Naive B cell (primary cell): ENCODE measurements at regions not wholly inside any gene's neighbourhood (a gene's known extent, or its start where the extent isn't known, plus 50 kb on each side); places are given as distances from the start of the nearest gene placed in this dataset.

Experiments used
- ATAC-seq, 2 donors: fragments of 150-1000 bp; cut with Tn5 transposase; 2 replicates each; pipeline ENCODE4 v1.10.0; 2021; ENCODE audit warnings: low read depth in 2 of 2, mild to moderate bottlenecking in 2 of 2, moderate library complexity in 2 of 2
- DNase-seq: peaks from one replicate; pipeline ENCODE4 v3.0.0; 2022
- H3K27ac Mint-ChIP-seq, 6 donors: one replicate each; pipeline ENCODE4 v1.8.0; 2020 to 2022; ENCODE audit warnings: mild to moderate bottlenecking in 6 of 6, mixed read lengths in 6 of 6, moderate library complexity in 5 of 6, inconsistent platforms in 2 of 6
- H3K27me3 Mint-ChIP-seq, 3 donors: one replicate each; pipeline ENCODE4 v1.8.0; 2021 to 2022; ENCODE audit warnings: mixed read lengths in 3 of 3, mild to moderate bottlenecking in 1 of 3
- H3K36me3 Mint-ChIP-seq, 2 donors: one replicate each; pipeline ENCODE4 v1.8.0; 2020 to 2022; ENCODE audit warnings: mixed read lengths in 2 of 2, inconsistent platforms in 1 of 2, mild to moderate bottlenecking in 1 of 2
- H3K4me1 Mint-ChIP-seq, 3 donors: one replicate each; pipeline ENCODE4 v1.8.0; 2020 to 2022; ENCODE audit warnings: mixed read lengths in 3 of 3, inconsistent platforms in 1 of 3, mild to moderate bottlenecking in 1 of 3, moderate library complexity in 1 of 3
- H3K4me3 Mint-ChIP-seq, 8 donors: one replicate each; pipeline ENCODE4 v1.8.0; 2020 to 2022; ENCODE audit warnings: mild to moderate bottlenecking in 8 of 8, mixed read lengths in 8 of 8, moderate library complexity in 8 of 8, inconsistent platforms in 2 of 8
- H3K9me3 Mint-ChIP-seq, 7 donors: one replicate each; pipeline ENCODE4 v1.8.0; 2020 to 2022; ENCODE audit warnings: mixed read lengths in 7 of 7, mild to moderate bottlenecking in 5 of 7, inconsistent platforms in 2 of 7, moderate library complexity in 1 of 7

DNA sequence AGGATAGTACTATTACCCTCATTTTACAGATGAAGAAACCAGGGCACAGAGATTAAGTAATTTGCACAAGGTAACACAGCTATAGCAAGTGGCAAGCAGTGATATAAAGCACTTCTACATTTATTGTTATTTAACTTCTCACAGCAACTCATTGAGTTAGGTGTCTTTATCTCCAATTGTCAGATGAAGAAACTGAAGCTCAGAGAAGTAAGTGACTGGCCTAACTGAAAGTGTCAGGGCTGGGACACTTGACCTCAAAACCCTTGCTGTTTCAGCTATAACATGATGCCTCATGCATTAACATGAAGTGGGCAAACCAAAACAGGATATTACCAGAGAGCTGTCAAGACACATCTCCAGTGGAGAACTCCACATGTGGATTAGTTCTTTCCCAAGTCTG lies 65.8 kb upstream of the LEKR1 start:
- H3K4me1 Mint-ChIP-seq, result no peaks in the 10 kb centered on the region
- ATAC-seq (no peak), DNase-seq (no peak)
- H3K27ac Mint-ChIP-seq, result no peak overlapping the region
- no peaks in the 10 kb centered on the region for H3K36me3 Mint-ChIP-seq
- H3K9me3 Mint-ChIP-seq, result peaks cover 0 to 2% (median 0%) of the 10 kb centered on the region in 7 donors
- no peaks in the 10 kb centered on the region for H3K27me3 Mint-ChIP-seq
- H3K4me3 Mint-ChIP-seq, result no peak overlapping the region

DNA sequence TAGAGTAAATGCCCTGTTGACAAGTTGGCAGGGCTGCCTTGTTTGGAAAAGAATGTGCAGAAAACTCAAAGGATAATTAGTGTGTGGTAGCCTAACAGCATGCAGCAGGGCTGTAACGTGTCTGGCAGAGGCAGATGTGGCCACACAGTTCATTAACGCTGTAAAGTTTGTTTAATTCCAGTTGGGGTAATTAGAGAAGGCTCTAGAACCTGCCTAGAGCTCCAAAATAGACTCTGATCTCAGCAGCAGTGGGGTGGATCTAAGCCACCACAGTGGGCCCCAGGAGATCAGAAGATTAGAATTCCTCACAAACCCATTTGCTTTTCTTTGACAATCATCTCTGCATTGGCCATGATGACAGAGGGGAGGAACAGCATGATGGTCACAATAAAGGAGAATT lies 65.1 kb upstream of the LEKR1 start:
- no peak for ATAC-seq
- no peak overlapping the region for H3K4me3 Mint-ChIP-seq

GRCh38 chr3:156761713-156762451 lies 64.3 kb upstream of the LEKR1 start:
- H3K36me3 Mint-ChIP-seq, result no peaks in the 10 kb centered on the region
- H3K27ac Mint-ChIP-seq, result no peak overlapping the region
- no peak overlapping the region for H3K4me3 Mint-ChIP-seq
- H3K27me3 Mint-ChIP-seq, result no peaks in the 10 kb centered on the region
- DNase-seq, result no peak
- H3K4me1 Mint-ChIP-seq, result no peaks in the 10 kb centered on the region
- ATAC-seq, result no peak
- peaks cover 0 to 2% (median 0%) of the 10 kb centered on the region in 7 donors for H3K9me3 Mint-ChIP-seq

More for the DNA sequence above, 65.1 kb upstream of the LEKR1 start:
- DNase-seq, result no peak
- peak overlapping the region in 1 of 6 donors; percentile 9 for H3K27ac Mint-ChIP-seq
- H3K27me3 Mint-ChIP-seq, result no peaks in the 10 kb centered on the region
- peaks cover 0 to 2% (median 0%) of the 10 kb centered on the region in 7 donors for H3K9me3 Mint-ChIP-seq
- no peaks in the 10 kb centered on the region for H3K36me3 Mint-ChIP-seq
- no peaks in the 10 kb centered on the region for H3K4me1 Mint-ChIP-seq

GRCh38 chr3:156762631-156763185 lies 63.4 kb upstream of the LEKR1 start:
- DNase-seq, result no peak
- Mint-ChIP-seq H3K27me3 (no peaks in the 10 kb centered on the region), H3K27ac (peak overlapping the region in 1 of 6 donors; percentile 49), H3K4me1 (no peaks in the 10 kb centered on the region), H3K4me3 (no peak overlapping the region), H3K36me3 (no peaks in the 10 kb centered on the region), H3K9me3 (peaks cover 0 to 2% (median 0%) of the 10 kb centered on the region in 7 donors)
- no peak for ATAC-seq

DNA sequence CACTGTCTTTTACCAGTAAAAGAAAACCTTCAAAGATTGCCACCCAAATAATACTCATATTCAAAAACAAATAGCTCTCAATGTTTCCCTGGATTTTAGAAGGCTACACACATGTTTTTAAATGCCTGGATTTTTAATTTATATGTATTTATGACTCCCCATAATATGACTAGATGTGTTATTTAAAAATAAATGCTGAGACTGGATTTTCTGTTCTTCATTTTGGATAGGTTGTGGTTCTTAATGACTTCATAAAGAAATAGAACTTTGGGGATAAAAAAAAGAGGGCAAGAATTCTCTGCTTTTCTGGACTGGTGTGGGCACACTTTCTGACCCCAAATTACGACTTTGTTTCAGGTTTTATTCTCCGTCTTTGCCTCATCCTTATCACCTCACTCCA lies 62.8 kb upstream of the LEKR1 start:
- Mint-ChIP-seq H3K36me3 (no peaks in the 10 kb centered on the region), H3K27ac (no peak overlapping the region), H3K9me3 (peaks cover 0 to 2% (median 0%) of the 10 kb centered on the region in 7 donors), H3K4me3 (no peak overlapping the region), H3K27me3 (no peaks in the 10 kb centered on the region), H3K4me1 (no peaks in the 10 kb centered on the region)
- DNase-seq (no peak), ATAC-seq (no peak)

GRCh38 chr3:156763931-156764720 lies 62.0 kb upstream of the LEKR1 start:
- ATAC-seq (no peak), DNase-seq (no peak)
- H3K27ac Mint-ChIP-seq, result no peak overlapping the region
- no peaks in the 10 kb centered on the region for H3K27me3 Mint-ChIP-seq
- H3K36me3 Mint-ChIP-seq, result no peaks in the 10 kb centered on the region
- H3K9me3 Mint-ChIP-seq, result peaks cover 0 to 2% (median 0%) of the 10 kb centered on the region in 7 donors
- H3K4me1 Mint-ChIP-seq, result no peaks in the 10 kb centered on the region
- no peak overlapping the region for H3K4me3 Mint-ChIP-seq

- no peak for DNase-seq
- no peaks in the 10 kb centered on the region for H3K27me3 Mint-ChIP-seq
- no peaks in the 10 kb centered on the region for H3K36me3 Mint-ChIP-seq
- no peaks in the 10 kb centered on the region for H3K4me1 Mint-ChIP-seq
- no peak overlapping the region for H3K4me3 Mint-ChIP-seq
- no peak for ATAC-seq
- peaks cover 0 to 2% (median 0%) of the 10 kb centered on the region in 7 donors for H3K9me3 Mint-ChIP-seq
- H3K27ac Mint-ChIP-seq, result no peak overlapping the region
Observed at GRCh38 chr3:156764751-156765150, 61.4 kb upstream of the LEKR1 start.

DNA sequence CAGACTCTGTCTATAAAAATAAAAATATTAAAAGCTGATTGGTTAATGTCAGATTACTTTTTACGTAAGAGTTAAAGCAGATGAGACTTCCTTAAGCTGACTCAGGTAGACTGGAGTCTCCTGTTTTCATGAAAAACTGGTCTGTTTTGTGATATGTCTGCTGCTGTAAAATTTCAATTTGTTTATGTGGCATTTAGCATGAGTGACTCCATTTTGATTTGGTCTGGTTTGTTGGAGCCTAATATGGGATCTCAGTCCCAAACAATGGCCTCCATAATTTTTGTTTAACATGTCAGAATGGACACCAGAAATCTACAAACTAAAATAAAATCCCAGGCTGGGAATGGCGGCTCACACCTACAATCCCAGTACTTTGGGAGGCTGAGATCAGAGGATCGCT lies 57.8 kb upstream of the LEKR1 start:
- no peak for DNase-seq
- Mint-ChIP-seq H3K27ac (peak overlapping the region in 1 of 6 donors; percentile 74), H3K9me3 (peaks cover 0 to 2% (median 0%) of the 10 kb centered on the region in 7 donors)

DNA sequence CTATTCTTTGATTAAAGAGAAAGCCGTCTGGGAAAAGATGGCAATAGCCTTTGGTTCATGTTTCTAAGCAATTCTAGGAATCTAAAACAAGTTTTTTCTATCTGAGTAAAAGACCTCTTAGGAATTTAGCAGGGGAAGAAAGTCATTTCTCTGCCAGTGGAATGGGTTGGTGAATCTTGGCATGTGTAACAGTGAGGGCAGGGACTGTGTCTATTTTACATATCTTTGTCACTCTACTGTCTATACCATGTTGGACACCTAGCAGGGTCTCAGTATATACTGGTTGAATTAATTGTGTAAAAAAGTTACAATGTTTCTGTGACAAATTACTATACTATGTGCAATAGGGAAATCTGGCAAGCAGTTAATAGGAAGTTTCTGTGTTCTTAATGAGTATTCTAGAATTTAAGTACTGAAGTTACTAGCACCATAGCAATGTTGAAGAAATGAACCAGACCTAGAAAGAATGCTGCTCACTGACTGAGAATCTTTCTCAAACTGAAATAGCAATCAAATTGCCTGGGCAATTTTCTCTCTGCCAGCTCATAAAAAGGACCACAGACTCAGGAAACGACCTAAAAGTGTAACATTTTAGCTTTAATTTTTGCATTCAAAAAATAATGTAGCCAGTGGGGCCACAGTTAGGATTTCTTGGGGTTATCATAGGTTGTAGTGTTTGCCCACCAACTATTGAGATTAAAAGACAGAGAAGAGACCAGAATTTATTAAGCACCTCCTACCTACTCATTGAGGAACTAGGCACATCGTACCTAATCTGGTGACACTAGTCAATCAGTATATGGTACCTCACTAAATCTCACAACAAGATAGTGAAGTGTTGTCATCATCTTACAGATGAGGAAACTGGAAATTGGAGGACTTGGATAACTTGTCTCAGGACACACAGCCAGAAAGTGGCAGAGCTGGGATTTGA lies 56.2 kb upstream of the LEKR1 start:
- no peak overlapping the region for H3K27ac Mint-ChIP-seq
- no peak for ATAC-seq

More for the DNA sequence above, 57.8 kb upstream of the LEKR1 start:
- H3K27me3 Mint-ChIP-seq, result no peaks in the 10 kb centered on the region
- no peak for ATAC-seq
- H3K4me1 Mint-ChIP-seq, result peaks cover 0 to 4% (median 0%) of the 10 kb centered on the region in 3 donors
- H3K4me3 Mint-ChIP-seq, result no peak overlapping the region
- H3K36me3 Mint-ChIP-seq, result peaks cover 0 to 5% of the 10 kb centered on the region in 2 donors

GRCh38 chr3:156770699-156771414 lies 55.3 kb upstream of the LEKR1 start:
- Mint-ChIP-seq H3K9me3 (peaks cover 0 to 2% (median 0%) of the 10 kb centered on the region in 7 donors), H3K4me3 (no peak overlapping the region), H3K27me3 (no peaks in the 10 kb centered on the region), H3K36me3 (peaks cover 0 to 5% of the 10 kb centered on the region in 2 donors), H3K27ac (no peak overlapping the region), H3K4me1 (peaks cover 0 to 5% (median 4%) of the 10 kb centered on the region in 3 donors)
- ATAC-seq (no peak), DNase-seq (no peak)

More for the DNA sequence above, 56.2 kb upstream of the LEKR1 start:
- no peak overlapping the region for H3K4me3 Mint-ChIP-seq
- peaks cover 0 to 4% (median 4%) of the 10 kb centered on the region in 3 donors for H3K4me1 Mint-ChIP-seq
- H3K9me3 Mint-ChIP-seq, result peaks cover 0 to 2% (median 0%) of the 10 kb centered on the region in 7 donors
- H3K36me3 Mint-ChIP-seq, result peaks cover 0 to 5% of the 10 kb centered on the region in 2 donors
- DNase-seq, result no peak
- H3K27me3 Mint-ChIP-seq, result no peaks in the 10 kb centered on the region

DNA sequence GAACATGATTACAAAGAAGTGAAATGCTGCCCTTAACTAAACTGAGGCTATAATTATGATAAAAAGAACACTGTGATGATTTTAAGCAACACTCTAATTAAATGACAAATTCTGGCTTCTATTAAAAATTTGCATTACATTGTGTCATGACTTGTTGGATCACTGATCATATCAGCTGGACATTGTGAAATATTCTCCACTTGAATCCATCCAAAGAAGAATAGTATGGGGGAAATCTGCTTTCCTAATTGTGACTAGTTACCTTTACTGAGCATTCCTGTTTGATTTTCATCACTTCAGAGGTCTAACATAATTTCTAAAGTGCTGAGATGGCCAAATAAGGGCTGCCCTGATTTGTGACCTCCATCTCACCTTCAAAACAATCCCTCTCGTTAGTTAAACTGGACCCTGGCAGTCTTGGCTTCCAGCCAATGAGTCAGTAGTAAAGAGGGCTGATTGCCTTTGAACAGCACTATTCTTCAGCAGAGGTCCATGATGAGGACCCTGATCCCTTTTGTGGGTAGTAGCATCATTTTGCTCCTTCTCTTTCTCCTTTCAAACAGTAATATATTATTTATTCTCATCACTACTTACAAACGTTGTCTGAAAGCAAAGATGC lies 53.5 kb upstream of the LEKR1 start:
- peaks cover 0 to under 1% (median 0%) of the 10 kb centered on the region in 7 donors for H3K9me3 Mint-ChIP-seq
- ATAC-seq, result no peak

GRCh38 chr3:156776031-156776430 lies 50.1 kb upstream of the LEKR1 start:
- Mint-ChIP-seq H3K4me1 (peaks cover 0 to 12% (median 11%) of the 10 kb centered on the region in 3 donors), H3K4me3 (no peak overlapping the region), H3K27ac (peak overlapping the region in 3 of 6 donors; percentile 43 to 83 (median 65)), H3K27me3 (no peaks in the 10 kb centered on the region), H3K36me3 (peaks cover 0 to 5% of the 10 kb centered on the region in 2 donors), H3K9me3 (no peaks in the 10 kb centered on the region)
- no peak for DNase-seq
- ATAC-seq, result no peak

More for the DNA sequence above, 53.5 kb upstream of the LEKR1 start:
- H3K4me3 Mint-ChIP-seq, result no peak overlapping the region
- DNase-seq, result no peak
- peaks cover 0 to 12% (median 11%) of the 10 kb centered on the region in 3 donors for H3K4me1 Mint-ChIP-seq
- H3K36me3 Mint-ChIP-seq, result peaks cover 0 to 5% of the 10 kb centered on the region in 2 donors
- H3K27ac Mint-ChIP-seq, result no peak overlapping the region
- no peaks in the 10 kb centered on the region for H3K27me3 Mint-ChIP-seq
